Activated CD4-positive, alpha-beta T cell treated with anti-CD3 and anti-CD28 coated beads, Interleukin-2, amount 50 U/mL, for 48 hours (primary cell): ENCODE measurements at regions not wholly inside any gene's neighbourhood (a gene's known extent, or its start where the extent isn't known, plus 50 kb on each side); places are given as distances from the start of the nearest gene placed in this dataset.

Experiments used
- DNase-seq, 2 experiments: peaks; one replicate each; pipeline ENCODE4 v3.0.0-alpha.2; 2020

DNA sequence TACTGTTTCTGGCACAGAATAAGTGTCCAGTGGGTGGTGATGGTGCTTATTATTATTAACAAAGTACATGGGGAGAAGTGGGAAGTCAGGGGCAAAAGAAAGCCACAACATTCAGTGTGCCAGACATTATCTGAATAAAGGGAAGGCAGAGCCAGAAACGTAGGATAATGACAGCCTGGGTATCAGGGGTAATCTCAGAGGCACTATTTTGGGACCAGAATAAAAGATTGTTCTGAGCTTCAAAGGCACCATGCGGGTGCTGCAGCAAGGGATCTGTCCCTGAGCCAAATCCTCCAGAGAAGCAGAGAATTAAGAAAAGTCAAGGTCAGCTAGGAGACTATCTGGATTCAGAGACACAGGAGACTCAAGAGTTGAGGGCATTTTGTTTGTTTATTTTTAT lies 328.8 kb upstream of the GATB start:
- DNase-seq, result no peak

DNA sequence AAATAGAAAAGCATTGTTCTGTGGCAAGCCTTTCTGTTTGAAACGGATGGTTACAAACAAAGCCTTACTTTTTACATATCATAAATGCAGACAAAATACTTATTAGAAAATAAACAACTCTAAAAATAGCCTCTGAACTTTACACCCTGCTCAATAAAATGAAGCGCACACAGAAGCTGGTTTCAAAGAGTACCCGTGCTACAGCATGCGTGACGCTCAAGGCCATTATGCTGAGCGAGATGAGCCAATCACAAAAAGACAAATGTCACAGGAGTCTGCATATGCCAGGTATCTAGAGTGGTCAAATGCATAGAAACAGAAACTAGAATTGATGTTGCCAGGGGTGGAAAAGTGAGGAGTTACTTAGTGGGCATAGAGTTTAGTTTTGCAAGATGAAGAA lies 326.5 kb upstream of the GATB start:
- DNase-seq, result no peak

DNA sequence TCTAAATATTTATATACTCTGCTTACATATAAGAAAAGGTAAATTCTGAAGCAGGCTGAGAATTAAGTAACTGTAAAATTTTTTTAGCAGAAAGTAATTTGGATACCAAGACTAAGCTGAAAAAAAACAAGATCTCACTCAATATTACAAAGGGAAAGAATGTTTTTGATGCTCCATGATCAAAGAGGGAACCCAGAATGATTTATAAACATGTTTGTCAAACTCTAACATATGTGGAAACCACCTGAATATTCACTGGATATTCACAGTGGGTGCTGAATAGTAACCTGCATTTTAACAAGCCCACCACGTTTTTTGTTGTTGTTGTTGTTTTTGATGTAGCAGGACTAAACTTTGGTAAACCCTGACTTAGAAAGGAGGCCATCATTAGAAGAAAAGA lies 324.9 kb upstream of the GATB start:
- no peak for DNase-seq

DNA sequence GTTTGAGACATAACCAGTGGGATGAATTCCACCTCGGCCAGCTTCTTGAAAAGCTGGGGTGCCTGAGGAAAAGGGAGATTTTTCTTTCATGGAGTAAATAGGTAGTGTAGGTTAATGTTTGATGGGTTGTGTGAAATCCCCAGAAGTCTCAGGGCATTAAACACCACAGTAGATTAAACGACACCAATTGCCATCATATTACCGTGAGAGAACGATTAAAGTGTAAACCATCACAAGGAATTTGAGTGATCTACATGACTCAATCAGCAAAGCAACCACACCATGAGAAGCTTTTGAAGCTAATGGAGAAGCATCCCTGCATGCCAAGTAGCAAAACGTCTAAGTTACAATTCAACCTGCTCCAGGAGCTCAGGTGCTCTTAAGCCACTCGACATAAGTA lies 322.5 kb upstream of the GATB start:
- no peak for DNase-seq

DNA sequence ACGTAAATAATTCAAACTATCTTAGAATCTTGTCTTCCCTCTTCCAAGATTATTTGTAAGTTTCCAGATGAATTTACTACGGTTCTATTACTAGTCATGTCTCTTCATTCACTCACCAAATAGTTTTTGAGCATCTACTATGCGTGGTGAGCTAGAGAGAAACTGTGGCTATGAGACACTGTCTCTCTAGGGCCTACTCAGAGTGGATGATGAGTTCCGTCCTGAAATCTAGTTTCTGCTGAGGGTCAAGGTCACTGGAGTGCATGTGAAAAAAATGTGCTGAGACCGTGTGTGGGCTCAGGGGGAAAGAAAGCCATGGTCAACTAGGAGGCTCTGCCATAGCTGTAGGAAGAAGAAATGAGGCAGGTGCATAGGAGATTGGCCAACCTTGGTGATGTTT lies 320.2 kb upstream of the GATB start:
- no peak for DNase-seq

DNA sequence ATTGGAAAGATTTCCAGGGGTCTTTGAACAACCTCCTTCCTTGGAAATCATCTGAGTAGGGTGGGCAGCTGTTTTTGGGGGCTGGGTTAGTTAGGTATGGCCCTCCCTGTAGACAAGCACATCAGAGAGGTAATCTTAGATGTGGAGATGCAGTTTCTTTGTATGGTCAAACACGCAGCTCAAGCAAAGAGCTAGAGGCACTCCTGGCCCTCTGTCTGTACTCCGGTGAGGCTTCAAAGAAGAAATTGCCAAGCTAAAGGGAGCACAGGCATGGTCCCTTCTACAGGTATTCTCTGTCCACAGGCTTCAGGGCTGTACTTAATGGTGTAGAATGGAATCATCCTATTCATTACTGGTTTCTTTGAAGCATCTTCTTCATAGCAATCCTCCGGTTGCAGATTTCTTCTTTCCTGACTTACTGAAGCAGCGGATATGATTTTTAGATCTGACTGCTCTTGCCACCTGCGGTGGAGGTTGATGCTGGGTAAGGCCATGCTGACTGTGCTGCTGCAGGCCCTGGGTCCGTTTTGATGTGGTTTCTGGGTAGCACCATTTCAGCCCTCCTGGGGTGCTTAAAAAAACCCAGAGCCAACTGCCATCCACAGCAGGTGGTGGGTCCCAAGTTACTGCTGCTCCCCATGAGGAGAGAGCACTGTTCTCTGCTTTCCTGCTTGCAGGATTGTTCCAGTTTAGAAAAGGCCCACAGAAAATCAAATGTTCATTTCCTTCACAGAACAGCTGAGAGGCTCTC lies 318.9 kb upstream of the GATB start:
- peak in 1 of 2 experiments; percentile 28 for DNase-seq

DNA sequence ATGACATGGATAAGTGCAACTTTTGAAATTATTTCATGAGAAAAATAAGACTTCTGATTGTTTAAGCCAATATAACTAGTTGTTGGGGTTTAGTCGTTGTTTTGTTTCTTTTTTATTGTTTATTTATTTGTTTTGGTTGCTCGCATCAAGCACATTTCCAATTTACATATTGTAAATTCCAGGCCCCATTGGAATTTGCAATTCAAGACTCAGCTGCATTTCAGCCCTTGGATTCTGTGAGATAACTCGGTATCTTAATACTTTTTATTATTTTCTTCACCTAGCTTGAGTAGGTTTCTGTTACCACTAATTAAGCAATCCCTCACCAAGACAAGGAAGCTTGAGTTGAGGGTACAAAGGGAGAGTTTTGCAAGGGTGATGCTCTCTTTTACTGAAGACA lies 318.3 kb upstream of the GATB start:
- no peak for DNase-seq

DNA sequence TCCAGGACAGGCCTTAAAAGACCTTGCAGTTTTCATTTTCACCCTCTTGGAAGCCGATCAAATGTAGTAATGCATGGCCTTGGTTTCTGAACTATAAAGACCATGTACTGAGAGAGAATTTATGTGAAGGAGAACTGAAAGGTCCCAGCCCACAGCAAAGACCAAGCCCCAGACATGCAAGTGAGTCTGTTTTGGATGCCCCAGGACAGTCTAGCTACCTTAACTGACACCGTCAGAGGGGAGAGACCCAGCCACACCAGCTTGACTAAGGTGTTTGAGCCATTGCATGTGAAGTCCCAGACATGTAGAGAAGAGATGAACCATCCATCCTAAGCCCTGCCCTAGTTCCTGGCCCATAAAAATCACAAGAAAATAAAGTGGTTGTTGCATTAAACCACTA lies 316.8 kb upstream of the GATB start:
- DNase-seq, result no peak

DNA sequence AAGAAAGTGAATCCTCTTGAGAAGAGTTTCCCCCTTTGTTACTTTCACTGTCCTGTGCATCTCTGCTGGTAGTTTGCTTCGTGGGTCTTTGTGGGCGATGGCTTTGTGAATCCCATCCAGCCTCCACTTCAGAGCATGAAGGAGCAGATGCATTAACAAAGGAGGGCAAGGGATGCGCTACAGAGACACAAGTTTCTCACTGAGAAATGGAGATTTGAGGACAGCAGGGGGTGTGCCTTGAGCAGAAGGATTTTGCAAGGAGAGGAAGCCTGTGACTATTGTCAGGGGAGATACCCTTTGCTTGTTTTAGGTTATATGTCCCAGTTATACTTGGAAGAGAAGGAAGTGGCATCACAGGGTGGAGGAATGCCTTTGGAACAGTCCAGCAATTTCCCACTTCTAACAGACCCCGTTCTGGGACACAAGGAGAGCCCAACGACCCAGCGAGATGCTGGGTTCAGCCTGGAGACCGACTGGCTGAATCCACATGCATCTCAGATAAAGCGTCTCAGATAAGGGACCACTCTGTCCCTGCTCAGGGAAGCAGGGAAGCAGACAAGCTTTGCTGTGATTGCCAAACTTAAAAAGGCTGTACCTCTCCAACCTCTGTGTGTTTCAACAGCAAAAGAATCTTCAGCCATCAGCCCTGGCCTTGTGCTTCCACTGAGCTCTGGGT lies 314.6 kb upstream of the GATB start:
- DNase-seq, result no peak

DNA sequence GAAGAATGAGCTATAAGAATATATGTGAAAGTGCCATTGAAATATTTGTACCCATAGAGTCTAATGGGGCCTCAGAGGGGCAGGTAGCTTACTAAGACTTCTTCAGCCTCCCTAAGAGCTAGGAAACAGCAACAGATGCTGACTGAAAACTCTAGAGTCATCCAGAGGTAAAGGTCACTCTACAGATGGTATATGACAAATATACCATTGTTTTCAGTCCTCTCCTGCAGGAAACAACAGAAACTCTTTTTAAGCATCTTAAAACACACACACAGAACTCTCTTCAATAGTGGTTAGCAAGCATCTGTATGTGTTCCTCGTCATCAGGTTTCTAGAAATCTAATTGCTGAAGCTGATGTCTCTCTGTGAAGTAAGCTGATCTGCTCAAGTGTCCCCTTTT lies 313.8 kb upstream of the GATB start:
- no peak for DNase-seq

DNA sequence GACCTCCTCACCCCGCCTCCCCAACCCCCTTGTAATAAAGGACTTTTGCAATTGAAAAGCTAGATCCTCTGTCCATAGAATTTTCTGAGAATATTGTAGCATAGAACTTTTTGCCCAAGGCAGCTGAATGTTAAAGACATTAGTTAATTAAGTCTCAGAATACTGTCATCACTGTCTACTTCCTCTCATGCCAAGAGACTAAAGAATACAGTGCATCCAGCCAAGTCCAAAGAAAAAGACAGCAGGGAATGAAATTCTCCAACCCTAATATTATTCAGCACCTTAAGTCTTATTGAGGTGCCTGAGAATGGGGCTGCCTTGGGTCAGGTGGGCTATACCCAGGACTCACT lies 313.3 kb upstream of the GATB start:
- DNase-seq, result no peak

DNA sequence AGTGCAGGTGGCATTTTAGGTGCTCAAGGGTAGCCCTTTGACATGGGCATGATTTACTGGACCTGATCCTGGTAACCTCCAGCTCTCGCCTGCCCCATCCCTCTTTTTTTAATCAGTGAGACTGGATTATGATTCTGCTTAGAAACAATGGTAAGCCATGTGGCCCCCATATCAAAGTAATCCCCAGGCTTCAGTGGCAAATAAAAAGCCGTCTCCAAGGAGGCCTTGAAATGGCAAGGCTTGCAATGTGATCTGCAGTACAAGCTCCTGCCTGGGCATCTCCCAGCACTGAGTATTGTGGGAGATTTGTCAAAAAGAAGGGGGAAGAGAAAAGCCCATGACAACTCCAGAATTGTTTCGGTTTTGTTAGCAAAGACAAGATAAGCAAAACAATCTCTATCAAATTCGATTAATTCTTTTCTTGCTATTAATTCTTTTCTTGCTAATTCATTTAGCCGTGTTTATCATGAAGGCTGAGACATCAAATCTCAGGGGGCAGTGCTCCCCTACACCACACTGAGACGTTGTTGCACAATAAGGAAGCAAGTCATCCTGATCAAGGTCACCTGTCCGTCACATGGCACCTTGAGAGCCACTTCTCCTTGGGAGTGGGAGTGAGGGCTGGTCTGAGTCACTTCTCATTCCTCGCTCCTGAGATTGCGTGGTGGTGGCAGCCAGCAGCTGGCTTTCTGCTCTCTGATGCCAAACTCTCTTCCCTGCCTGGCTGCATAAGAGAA lies 312.7 kb upstream of the GATB start:
- no peak for DNase-seq

DNA sequence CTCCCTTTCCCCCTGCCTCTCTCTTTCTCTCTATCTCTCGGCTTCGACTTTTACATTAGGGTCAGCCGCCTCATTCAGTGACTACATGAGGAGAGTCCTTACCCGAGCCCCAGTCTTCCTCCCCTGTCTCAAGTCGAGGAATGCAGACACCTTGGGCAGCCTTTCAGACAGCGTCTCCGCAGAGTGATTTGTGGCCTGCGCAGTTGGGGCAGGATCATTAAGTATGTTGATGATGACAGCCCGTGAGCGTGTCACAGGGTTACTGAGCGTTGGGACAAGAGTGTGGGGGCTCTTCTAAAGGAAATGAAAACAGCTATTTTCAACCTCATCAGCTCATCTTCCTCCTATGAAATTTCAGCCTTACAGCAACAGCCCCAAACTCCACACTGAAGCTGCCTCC lies 312.1 kb upstream of the GATB start:
- DNase-seq, result no peak

DNA sequence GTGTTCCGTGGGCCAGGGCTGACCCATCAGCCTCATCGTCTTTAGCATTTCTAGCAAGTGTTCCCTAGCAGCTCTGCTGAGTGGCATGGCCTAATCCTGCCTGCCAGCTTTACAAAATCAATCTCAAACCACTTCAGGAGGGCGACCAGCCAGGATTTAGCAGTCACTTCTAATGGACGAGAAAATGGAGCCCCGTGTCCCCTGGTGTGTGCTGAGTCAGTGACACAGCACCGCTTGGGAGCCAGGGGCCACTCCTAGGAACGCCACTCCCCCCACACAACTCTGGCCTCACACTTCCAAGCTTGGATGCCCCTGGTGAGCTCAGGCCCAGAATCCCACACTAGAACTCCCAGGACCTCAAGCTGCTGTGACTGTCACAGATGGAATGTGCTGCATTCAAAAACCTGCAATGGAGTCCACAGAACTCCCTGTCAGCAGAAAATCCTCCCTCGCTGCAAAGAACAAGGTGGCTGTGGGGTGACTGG lies 311.2 kb upstream of the GATB start:
- DNase-seq, result no peak

DNA sequence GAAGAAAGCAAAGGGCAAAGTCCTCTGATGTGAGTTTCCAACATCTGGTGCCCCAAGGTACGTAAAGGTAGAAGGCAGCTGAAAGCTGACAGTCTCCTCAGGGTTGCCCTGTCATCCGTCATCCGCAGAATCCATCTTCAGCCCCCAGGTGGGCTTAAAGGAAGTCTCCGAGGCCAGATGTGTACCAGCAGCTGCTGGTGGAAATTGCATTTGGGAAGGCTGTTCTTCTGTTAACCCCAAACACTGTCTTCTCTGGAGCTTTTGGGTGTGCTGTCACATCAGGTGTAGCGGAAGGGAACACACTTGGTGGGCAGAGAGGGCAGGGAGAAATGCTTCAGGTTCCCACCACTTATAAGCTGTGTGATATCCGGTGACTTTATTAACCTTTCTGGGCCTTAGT lies 310.0 kb upstream of the GATB start:
- no peak for DNase-seq

DNA sequence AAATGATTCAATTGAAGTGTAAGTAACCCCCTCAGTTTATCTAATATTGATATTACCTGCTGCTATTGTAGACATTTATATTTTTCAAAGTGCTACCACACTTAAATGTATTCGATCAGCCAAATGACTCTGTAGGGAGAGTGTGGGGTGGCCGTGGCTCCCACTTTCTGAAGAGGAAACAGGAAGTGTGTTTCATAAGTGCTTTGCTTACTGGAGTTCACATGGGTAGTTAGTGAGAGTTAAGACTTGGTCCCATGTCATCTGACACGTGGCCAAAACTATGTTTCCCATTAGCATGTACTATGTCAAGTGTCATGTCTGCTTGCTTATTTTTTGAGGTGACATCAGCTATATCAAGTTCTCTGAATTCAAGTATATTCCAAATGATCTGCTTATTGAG lies 308.1 kb upstream of the GATB start:
- DNase-seq, result no peak

DNA sequence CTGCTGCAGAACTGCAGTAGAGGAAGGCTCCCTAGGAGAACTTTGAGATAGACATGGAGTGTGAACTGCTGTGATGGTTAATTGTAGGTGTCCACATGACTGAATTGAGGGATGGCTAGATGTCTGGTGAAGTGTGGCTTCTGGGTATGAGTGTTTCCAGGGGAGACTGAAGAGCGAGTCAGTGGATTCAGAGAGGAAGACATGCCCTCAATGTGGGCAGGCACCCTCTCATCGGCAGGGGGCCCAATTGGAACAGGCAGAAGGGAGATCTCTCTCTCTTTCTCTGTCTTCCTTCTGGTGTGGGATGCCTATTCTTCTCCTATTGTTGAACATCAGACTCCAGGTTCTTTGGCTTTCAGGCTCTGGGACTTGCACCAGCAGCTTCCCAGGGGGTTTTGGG lies 304.7 kb upstream of the GATB start:
- no peak for DNase-seq

DNA sequence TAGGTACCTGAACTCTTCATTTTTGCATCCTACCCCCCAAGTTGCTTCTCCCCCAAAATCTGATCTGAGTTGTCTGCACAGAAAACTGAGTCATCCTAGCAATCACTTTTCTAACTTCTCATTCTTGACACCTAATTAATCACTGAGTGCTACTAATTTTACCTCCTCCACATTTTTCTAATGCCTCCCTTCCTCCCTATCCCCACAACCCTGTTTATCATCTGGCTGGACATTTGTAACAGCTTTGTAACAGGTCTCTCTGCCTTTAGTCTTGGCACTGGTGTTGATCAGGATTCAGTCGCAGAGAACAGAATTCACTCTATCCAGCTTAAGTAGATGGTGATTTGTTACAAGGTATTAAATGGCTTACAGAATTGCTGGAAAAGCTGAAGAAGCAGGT lies 303.9 kb upstream of the GATB start:
- DNase-seq, result no peak

DNA sequence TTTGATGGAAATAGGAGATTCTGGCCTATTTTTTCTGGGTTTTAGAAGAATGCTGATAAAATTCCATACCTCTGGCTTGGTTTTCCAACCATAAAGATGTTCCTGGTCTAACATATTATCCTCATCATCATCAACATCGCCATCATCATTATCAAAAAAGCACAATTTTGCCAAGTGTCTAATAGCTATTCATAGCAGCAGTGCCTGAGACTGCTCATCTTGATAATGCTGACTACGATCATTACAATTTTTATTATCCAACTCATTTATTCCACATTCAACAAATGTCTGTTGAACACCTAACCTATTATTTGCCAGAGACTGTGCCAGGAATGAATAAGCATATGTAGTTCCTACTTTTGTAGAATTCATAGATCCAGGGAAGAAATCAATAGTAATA lies 303.5 kb upstream of the GATB start:
- DNase-seq, result no peak

DNA sequence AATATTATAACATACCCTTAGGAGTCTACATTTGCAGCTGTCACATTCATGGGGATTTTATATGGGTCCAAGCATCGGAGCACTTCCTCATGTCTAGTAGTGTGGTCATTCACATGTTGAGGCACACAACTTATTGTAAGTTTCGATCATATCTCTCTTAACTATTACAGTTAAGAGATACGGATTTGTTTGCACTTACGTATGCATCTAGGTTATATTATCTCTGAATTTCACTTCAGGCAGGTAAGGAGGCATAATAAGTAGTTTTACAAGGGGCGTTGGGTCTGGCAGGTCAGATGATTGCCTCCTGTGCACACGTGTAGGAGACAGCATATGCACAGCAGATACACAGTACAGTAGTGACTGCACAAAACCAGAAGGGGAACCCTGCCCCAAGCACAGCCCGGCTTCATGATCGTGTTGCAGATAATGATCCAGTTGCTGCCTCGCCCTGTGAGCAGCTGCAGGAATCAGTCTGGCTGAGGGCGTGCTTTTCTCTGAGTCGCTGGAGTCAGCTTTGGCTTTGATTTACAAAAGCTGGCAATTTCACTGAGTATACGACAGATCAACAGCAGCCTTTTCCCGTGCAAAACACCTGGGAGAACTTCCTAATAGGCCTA lies 302.9 kb upstream of the GATB start:
- peak in 1 of 2 experiments; percentile 15 for DNase-seq

DNA sequence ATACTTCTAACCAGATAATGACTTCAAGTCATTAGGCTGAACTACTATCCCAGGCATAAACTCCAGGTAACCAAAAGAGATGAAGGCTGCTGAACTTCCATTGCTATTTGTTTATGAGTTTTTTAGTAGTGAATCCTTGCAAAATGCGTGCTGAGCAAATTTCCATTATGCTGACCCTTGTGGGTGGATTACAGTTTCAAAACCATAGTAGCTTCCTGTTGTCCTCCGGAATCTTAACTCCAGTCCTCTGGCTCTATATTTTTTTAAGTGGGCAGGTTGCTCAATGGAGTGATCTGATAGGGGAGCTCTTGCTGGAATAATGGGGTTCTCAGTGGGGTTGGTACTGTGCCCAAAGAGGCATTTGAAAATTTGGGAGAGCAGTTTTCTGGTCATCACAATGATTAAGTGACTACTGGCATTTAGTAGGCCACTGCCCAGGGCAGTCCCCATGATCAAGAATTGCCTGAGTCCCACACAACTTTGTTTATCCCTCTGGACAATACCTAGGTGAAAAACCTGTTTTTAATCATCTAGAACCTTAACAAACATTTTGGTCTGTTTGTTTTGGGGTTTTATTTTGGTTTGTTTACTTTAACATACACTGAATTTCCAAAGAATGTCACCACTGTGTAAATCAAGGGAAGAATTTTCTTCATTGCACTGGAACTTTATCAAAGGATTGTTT lies 302.3 kb upstream of the GATB start:
- no peak for DNase-seq

DNA sequence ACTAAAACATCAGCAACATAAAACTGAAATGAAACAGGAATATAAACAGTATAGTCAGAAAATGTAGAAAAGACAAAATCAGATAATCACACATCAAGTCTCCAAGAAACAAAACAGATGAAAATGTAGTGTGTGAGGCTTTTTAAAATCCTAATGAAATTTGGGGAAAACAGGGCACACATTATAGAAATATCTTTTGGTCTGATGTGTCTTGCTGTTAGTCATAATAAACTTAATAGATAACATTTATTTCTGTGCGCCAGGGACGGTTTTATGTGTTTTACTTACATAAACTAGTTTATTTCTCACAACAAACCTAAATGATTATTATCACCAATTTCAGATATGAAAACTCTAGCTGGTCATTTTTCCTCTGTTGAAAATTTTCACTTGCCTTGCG lies 293.9 kb upstream of the GATB start:
- no peak for DNase-seq

DNA sequence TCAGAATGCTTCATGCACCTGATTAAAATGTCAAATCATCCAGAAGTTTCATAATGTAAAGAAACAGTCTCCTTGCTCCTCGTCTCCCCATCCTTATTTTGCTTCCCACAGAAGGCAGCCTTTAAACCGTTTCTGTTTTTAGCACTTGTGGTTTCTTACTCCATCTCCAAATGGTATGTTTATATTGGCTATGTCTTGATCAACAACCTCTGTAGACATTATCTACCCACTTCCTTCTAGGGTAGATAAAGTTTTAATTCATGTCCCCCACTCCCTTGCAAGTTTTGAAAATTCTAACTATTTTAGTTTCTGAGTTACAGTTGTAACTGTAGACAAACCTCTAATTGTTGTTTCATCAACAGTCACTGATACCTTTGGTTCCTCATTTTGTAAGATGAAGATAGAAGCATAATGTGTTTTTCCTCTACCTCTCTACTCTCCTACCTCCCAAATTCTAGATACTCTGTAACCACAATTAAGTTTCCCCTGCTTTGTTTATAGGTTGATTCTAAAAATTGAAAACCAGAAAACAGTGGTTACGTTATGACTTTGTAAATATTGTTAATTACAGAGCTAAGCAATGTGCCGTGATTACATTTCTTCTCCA lies 291.7 kb upstream of the GATB start:
- no peak for DNase-seq
